HUES64 (cell line): ENCODE measurements at regions not wholly inside any gene's neighbourhood (a gene's known extent, or its start where the extent isn't known, plus 50 kb on each side); places are given as distances from the start of the nearest gene placed in this dataset.

Experiments
- H3K27ac ChIP-seq: 2 replicates; pipeline ENCODE4 v1.7.0; 2013; ENCODE audit warnings: low read depth, low read length, inconsistent platforms
- H3K27me3 ChIP-seq: 2 replicates; pipeline ENCODE4 v1.6.1; 2013; ENCODE audit warnings: mild to moderate bottlenecking, low read length; ENCODE audit not compliant: insufficient read depth
- H3K36me3 ChIP-seq: 2 replicates; pipeline ENCODE4 v1.6.1; 2013; ENCODE audit warnings: mild to moderate bottlenecking, low read length; ENCODE audit not compliant: insufficient read depth
- H3K4me1 ChIP-seq: 2 replicates; pipeline ENCODE4 v1.6.1; 2013; ENCODE audit warnings: mild to moderate bottlenecking, low read length, moderate library complexity; ENCODE audit not compliant: insufficient read depth
- H3K4me3 ChIP-seq: 2 replicates; pipeline ENCODE4 v1.5.1; 2013; ENCODE audit warnings: mild to moderate bottlenecking, low read length, moderate library complexity
- H3K9ac ChIP-seq: 2 replicates; pipeline ENCODE4 v1.6.1; 2013; ENCODE audit warnings: mild to moderate bottlenecking, low read depth, low read length
- H3K9me3 ChIP-seq: 2 replicates; pipeline ENCODE4 v1.6.1; 2013; ENCODE audit warnings: low read depth, low read length; ENCODE audit not compliant: insufficient read depth
- WGBS: fragments of 150-250, 120-280 bp; methylation state at CpG from one replicate; pipeline ENCODE4 v1.1.7; 2013; ENCODE audit warnings: missing lambda C conversion rate; 5-methylcytosine and 5-hydroxymethylcytosine counted together

DNA sequence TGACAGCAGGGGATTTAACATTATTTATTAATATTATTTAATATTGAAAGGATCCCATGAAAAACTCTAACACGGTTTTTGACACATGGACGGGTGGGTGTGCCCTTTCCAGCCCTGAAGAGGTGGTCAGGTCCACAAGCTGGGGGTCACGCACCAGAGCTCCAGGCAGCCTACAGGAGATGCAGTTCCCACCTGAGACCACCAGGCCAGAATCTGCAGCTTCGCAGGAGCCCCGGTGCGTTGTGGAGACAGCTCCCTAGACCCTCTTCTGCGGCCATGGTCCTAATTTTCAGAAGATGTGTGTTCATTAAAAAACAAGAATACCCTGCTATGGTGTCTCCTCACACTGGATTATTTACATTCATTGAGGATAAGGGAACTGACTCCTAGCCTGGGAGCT, 331.1 kb downstream of the C16orf95 start:
- Histone ChIP-seq H3K9ac (no peak overlapping the region), H3K36me3 (no peaks in the 10 kb centered on the region), H3K4me1 (0 out of 2 replicates have a peak, but pooled peaks cover 3% of the 10 kb centered on the region), H3K4me3 (no peak overlapping the region), H3K27ac (no peak overlapping the region), H3K9me3 (no peaks in the 10 kb centered on the region), H3K27me3 (peaks cover 2% of the 10 kb centered on the region; the same call in 1 of the 2 replicates)
- 80% methylated on average over 7 of the region's 7 CpGs for WGBS

- H3K4me1 ChIP-seq = 0 out of 2 replicates have a peak, but pooled peaks cover 3% of the 10 kb centered on the region
- H3K9ac ChIP-seq = no peak overlapping the region
- no peak overlapping the region for H3K4me3 ChIP-seq
- H3K36me3 ChIP-seq = no peaks in the 10 kb centered on the region
- H3K9me3 ChIP-seq = no peaks in the 10 kb centered on the region
- H3K27ac ChIP-seq = no peak overlapping the region
- WGBS = 90% methylated on average over 16 of the region's 18 CpGs
- H3K27me3 ChIP-seq = peaks cover 2% of the 10 kb centered on the region; the same call in 1 of the 2 replicates
Measured at GRCh38 chr16:86986809-86987487, 330.2 kb downstream of the C16orf95 start.

GRCh38 chr16:86987746-86988670, 329.2 kb downstream of the C16orf95 start:
- 92% methylated on average over 31 of the region's 31 CpGs for WGBS
- Histone ChIP-seq H3K9me3 (no peaks in the 10 kb centered on the region), H3K36me3 (no peaks in the 10 kb centered on the region), H3K27me3 (peaks cover 2% of the 10 kb centered on the region; the same call in 1 of the 2 replicates), H3K4me1 (0 out of 2 replicates have a peak, but pooled peaks cover 3% of the 10 kb centered on the region), H3K27ac (no peak overlapping the region), H3K4me3 (no peak overlapping the region), H3K9ac (no peak overlapping the region)

DNA sequence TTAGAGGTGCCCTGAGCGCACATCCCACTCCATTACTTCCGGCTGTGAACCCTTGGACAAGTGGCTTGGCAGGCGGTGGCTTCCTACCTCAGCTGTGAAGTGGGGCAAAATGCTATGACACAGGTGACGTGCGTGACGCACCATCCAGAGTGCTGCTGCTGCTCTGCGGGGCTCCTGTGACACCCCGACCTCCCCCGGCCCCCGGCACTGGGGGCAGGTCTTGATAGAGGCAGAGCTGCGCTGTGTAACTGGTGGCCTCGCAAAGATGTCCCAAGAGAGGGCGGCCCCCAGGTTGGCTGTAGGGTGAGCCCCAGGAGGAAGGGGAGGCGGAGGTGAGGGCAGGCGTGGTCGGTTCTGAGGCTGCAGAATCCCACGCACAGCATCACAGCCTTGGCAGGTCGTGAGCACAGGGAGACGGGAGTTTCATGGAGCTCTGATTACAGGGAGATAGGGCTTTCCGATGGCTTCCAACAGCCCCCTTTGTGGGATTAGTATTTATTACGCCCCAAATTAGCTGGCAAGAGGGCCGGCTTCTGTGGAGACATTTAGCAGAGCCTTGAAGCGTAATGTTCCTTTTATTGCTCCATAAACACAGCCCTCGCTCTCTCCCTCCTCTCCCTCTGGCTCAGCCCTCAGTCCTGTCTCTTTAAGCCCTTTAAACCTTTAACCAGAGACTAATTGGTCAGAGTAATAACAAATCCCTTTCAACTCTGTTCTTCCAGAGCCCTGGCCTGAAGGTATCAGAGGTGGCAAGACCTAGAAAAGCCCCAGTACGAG, 328.1 kb downstream of the C16orf95 start:
- 0 out of 2 replicates have a peak, but pooled peaks cover 3% of the 10 kb centered on the region for H3K4me1 ChIP-seq
- H3K27ac ChIP-seq = no peak overlapping the region
- H3K4me3 ChIP-seq = no peak overlapping the region
- H3K27me3 ChIP-seq = peaks cover 2% of the 10 kb centered on the region; the same call in 1 of the 2 replicates
- no peak overlapping the region for H3K9ac ChIP-seq
- H3K36me3 ChIP-seq = no peaks in the 10 kb centered on the region
- no peaks in the 10 kb centered on the region for H3K9me3 ChIP-seq
- WGBS = 89% methylated on average over 25 of the region's 25 CpGs

- Histone ChIP-seq H3K4me3 (no peak overlapping the region), H3K9ac (no peak overlapping the region), H3K36me3 (no peaks in the 10 kb centered on the region), H3K4me1 (peaks cover 4% of the 10 kb centered on the region; the same call in 1 of the 2 replicates), H3K9me3 (no peaks in the 10 kb centered on the region), H3K27ac (no peak overlapping the region), H3K27me3 (no peaks in the 10 kb centered on the region; the same call in 1 of the 2 replicates)
- 93% methylated on average over 9 of the region's 9 CpGs for WGBS
Measured at GRCh38 chr16:86990451-86990850, 326.7 kb downstream of the C16orf95 start.

GRCh38 chr16:86991679-86992078, 325.5 kb downstream of the C16orf95 start:
- H3K27me3 ChIP-seq = no peaks in the 10 kb centered on the region
- no peaks in the 10 kb centered on the region for H3K9me3 ChIP-seq
- no peaks in the 10 kb centered on the region for H3K36me3 ChIP-seq
- 78% methylated on average over 4 of the region's 4 CpGs for WGBS
- peaks cover 4% of the 10 kb centered on the region; the same call in 1 of the 2 replicates for H3K4me1 ChIP-seq
- no peak overlapping the region for H3K4me3 ChIP-seq
- no peak overlapping the region for H3K9ac ChIP-seq
- no peak overlapping the region for H3K27ac ChIP-seq

- 86% methylated on average over 5 of the region's 5 CpGs for WGBS
- no peaks in the 10 kb centered on the region for H3K27me3 ChIP-seq
Measured at GRCh38 chr16:86992587-86992986, 324.6 kb downstream of the C16orf95 start.

DNA sequence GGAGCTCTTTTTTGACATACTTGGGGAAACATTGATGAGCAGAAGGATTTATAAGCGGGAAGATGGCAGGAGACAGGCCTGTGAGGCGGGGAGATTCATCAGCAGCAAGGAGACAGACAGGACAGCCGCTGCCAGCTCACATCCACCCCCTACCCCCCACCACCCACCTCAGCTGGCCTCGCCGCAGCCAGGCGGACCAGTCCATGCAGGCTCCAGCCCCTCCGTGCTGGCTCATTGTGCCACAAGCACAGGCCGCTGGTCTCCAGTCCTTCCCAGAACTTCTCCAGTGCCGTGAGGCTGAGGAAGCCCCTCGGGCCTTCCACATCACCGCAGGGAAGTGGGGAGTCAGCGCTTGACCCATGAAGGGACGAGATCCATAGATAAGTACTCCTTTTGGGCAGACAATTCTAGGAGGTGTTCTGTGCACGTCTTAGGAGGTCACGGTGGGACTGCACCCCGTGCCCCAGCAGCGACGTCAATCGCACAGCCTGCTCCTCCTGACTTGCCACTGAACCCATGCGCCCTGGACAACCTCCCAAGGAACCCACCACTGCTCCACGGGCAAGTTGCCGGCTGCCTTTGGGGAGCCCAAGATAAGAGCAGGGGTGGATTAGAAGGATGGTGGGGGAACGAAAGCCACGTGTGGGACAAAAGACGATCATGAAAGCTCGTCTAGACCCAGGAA, 323.6 kb downstream of the C16orf95 start:
- Histone ChIP-seq H3K27me3 (no peaks in the 10 kb centered on the region), H3K4me3 (no peak overlapping the region), H3K4me1 (peaks cover 4% of the 10 kb centered on the region; the same call in 1 of the 2 replicates), H3K27ac (no peak overlapping the region), H3K9ac (no peak overlapping the region), H3K9me3 (no peaks in the 10 kb centered on the region), H3K36me3 (no peaks in the 10 kb centered on the region)
- WGBS = 95% methylated on average over 26 of the region's 26 CpGs

More at GRCh38 chr16:86992587-86992986, 324.6 kb downstream of the C16orf95 start:
- no peaks in the 10 kb centered on the region for H3K36me3 ChIP-seq
- no peak overlapping the region for H3K9ac ChIP-seq
- peaks cover 4% of the 10 kb centered on the region; the same call in 1 of the 2 replicates for H3K4me1 ChIP-seq
- no peak overlapping the region for H3K4me3 ChIP-seq
- no peaks in the 10 kb centered on the region for H3K9me3 ChIP-seq
- no peak overlapping the region for H3K27ac ChIP-seq

GRCh38 chr16:86994215-86994614, 323.0 kb downstream of the C16orf95 start:
- WGBS = 95% methylated on average over 1 of the region's 3 CpGs
- no peak overlapping the region for H3K4me3 ChIP-seq
- H3K27ac ChIP-seq = no peak overlapping the region

GRCh38 chr16:86994651-86995171, 322.5 kb downstream of the C16orf95 start:
- H3K27ac ChIP-seq = no peak overlapping the region
- H3K9ac ChIP-seq = no peak overlapping the region
- H3K27me3 ChIP-seq = no peaks in the 10 kb centered on the region
- no peaks in the 10 kb centered on the region for H3K9me3 ChIP-seq
- H3K4me1 ChIP-seq = peaks cover 4% of the 10 kb centered on the region; the same call in 1 of the 2 replicates
- H3K36me3 ChIP-seq = no peaks in the 10 kb centered on the region
- H3K4me3 ChIP-seq = no peak overlapping the region
- WGBS = 50% methylated on average over 12 of the region's 12 CpGs

More at GRCh38 chr16:86994215-86994614, 323.0 kb downstream of the C16orf95 start:
- Histone ChIP-seq H3K27me3 (no peaks in the 10 kb centered on the region), H3K4me1 (peaks cover 4% of the 10 kb centered on the region; the same call in 1 of the 2 replicates), H3K9ac (no peak overlapping the region), H3K36me3 (no peaks in the 10 kb centered on the region), H3K9me3 (no peaks in the 10 kb centered on the region)
